HAP-1 (cell line): ENCODE measurements at regions not wholly inside any gene's neighbourhood (a gene's known extent, or its start where the extent isn't known, plus 50 kb on each side); places are given as distances from the start of the nearest gene placed in this dataset.
A peak's percentile ranks its signal among the peaks of the same experiment; 100 is the strongest.

ENCODE experiments used
- DNase-seq, 2 experiments: peaks; one replicate each; pipeline ENCODE4 v3.0.0-alpha.2; 2016 to 2020; ENCODE audit warnings: low spot score in 2 of 2
- H3K27me3 ChIP-seq: fragments of 250-450 bp; sonication (Bioruptor Pico); 2 replicates; pipeline ENCODE4 v1.5.1; 2020; ENCODE audit warnings: low read depth, mild to moderate bottlenecking, moderate library complexity
- H3K36me3 ChIP-seq: fragments of 250-450 bp; sonication (Bioruptor Pico); replicated peaks from 2 replicates; pipeline ENCODE4 v1.5.1; 2020; ENCODE audit warnings: mild to moderate bottlenecking
- H3K4me1 ChIP-seq: fragments of 250-450 bp; sonication (Bioruptor Pico); 2 replicates; pipeline ENCODE4 v1.5.1; 2020; ENCODE audit warnings: mild to moderate bottlenecking
- H3K4me3 ChIP-seq: fragments of 250-450 bp; sonication (Bioruptor Pico); 2 replicates; pipeline ENCODE4 v1.5.1; 2020; ENCODE audit warnings: mild to moderate bottlenecking, moderate library complexity
- H3K9me3 ChIP-seq: fragments of 250-450 bp; sonication (Bioruptor Pico); 2 replicates; pipeline ENCODE4 v1.5.1; 2020; ENCODE audit warnings: mild to moderate bottlenecking, moderate library complexity
- in situ Hi-C: fragments of 300-500 bp; cut with MboI; formaldehyde crosslinking; loops from 3 replicates; pipeline ENCODE4 v1.14.3; 2020; ENCODE audit warnings: low sequenced_read_pairs, inconsistent platforms, mixed read lengths

- no peak for DNase-seq
These were observed 452.1 kb upstream of the KCNMB2 start for GRCh38 chr3:178083906-178084866.

GRCh38 chr3:178084938-178085816 is 451.1 kb upstream of the KCNMB2 start:
- in situ Hi-C loops = no loop called here
- peak in 1 of 2 experiments; percentile 26 for DNase-seq
- Histone ChIP-seq H3K36me3 (no peaks in the 10 kb centered on the region), H3K9me3 (no peaks in the 10 kb centered on the region), H3K4me1 (no peaks in the 10 kb centered on the region), H3K27me3 (no peaks in the 10 kb centered on the region), H3K4me3 (no peak overlapping the region)

More at GRCh38 chr3:178083906-178084866, 452.1 kb upstream of the KCNMB2 start:
- Histone ChIP-seq H3K9me3 (no peaks in the 10 kb centered on the region), H3K36me3 (no peaks in the 10 kb centered on the region), H3K4me1 (no peaks in the 10 kb centered on the region), H3K27me3 (no peaks in the 10 kb centered on the region), H3K4me3 (no peak overlapping the region)
- in situ Hi-C loops = no loop called here

- no peaks in the 10 kb centered on the region for H3K4me1 ChIP-seq
- no peak for DNase-seq
- in situ Hi-C loops = no loop called here
These were observed 450.5 kb upstream of the KCNMB2 start for GRCh38 chr3:178085817-178086123.

GRCh38 chr3:178086144-178086825 is 450.0 kb upstream of the KCNMB2 start:
- Histone ChIP-seq H3K4me1 (no peaks in the 10 kb centered on the region), H3K36me3 (no peaks in the 10 kb centered on the region), H3K4me3 (no peak overlapping the region), H3K27me3 (no peaks in the 10 kb centered on the region), H3K9me3 (no peaks in the 10 kb centered on the region)
- in situ Hi-C loops = no loop called here
- DNase-seq = no peak

More at GRCh38 chr3:178085817-178086123, 450.5 kb upstream of the KCNMB2 start:
- Histone ChIP-seq H3K27me3 (no peaks in the 10 kb centered on the region), H3K9me3 (no peaks in the 10 kb centered on the region), H3K4me3 (no peak overlapping the region), H3K36me3 (no peaks in the 10 kb centered on the region)

GRCh38 chr3:178087376-178087775 is 448.9 kb upstream of the KCNMB2 start:
- Histone ChIP-seq H3K36me3 (no peaks in the 10 kb centered on the region), H3K27me3 (no peaks in the 10 kb centered on the region), H3K4me1 (no peaks in the 10 kb centered on the region), H3K4me3 (no peak overlapping the region), H3K9me3 (no peaks in the 10 kb centered on the region)
- in situ Hi-C loops = no loop called here
- DNase-seq = no peak

- DNase-seq = no peak
- in situ Hi-C loops = no loop called here
- H3K27me3 ChIP-seq = no peaks in the 10 kb centered on the region
- no peak overlapping the region for H3K4me3 ChIP-seq
- H3K36me3 ChIP-seq = no peaks in the 10 kb centered on the region
- no peaks in the 10 kb centered on the region for H3K4me1 ChIP-seq
- H3K9me3 ChIP-seq = no peaks in the 10 kb centered on the region
These were observed 447.3 kb upstream of the KCNMB2 start for GRCh38 chr3:178088963-178089362.

GRCh38 chr3:178090899-178091298 is 445.3 kb upstream of the KCNMB2 start:
- Histone ChIP-seq H3K9me3 (no peaks in the 10 kb centered on the region), H3K4me1 (no peaks in the 10 kb centered on the region), H3K4me3 (no peak overlapping the region), H3K36me3 (no peaks in the 10 kb centered on the region), H3K27me3 (no peaks in the 10 kb centered on the region)
- in situ Hi-C loops = no loop called here
- DNase-seq = no peak

- no peak overlapping the region for H3K4me3 ChIP-seq
- H3K4me1 ChIP-seq = peaks cover 1% of the 10 kb centered on the region; the same call in 1 of the 2 replicates
- no peaks in the 10 kb centered on the region for H3K27me3 ChIP-seq
- no peaks in the 10 kb centered on the region for H3K36me3 ChIP-seq
- in situ Hi-C loops = no loop called here
- no peaks in the 10 kb centered on the region for H3K9me3 ChIP-seq
- DNase-seq = no peak
These were observed 440.7 kb upstream of the KCNMB2 start for GRCh38 chr3:178095522-178095921.

GRCh38 chr3:178096955-178097354 is 439.3 kb upstream of the KCNMB2 start:
- in situ Hi-C loops = no loop called here
- Histone ChIP-seq H3K4me3 (no peak overlapping the region), H3K4me1 (peaks cover 3% of the 10 kb centered on the region; the same call in 1 of the 2 replicates), H3K27me3 (no peaks in the 10 kb centered on the region), H3K36me3 (no peaks in the 10 kb centered on the region), H3K9me3 (no peaks in the 10 kb centered on the region)
- DNase-seq = no peak

- Histone ChIP-seq H3K27me3 (no peaks in the 10 kb centered on the region), H3K4me3 (no peak overlapping the region), H3K36me3 (no peaks in the 10 kb centered on the region), H3K9me3 (no peaks in the 10 kb centered on the region), H3K4me1 (peaks cover 3% of the 10 kb centered on the region; the same call in 1 of the 2 replicates)
- in situ Hi-C loops = no loop called here
- DNase-seq = no peak
These were observed 438.7 kb upstream of the KCNMB2 start for GRCh38 chr3:178097576-178097975.

GRCh38 chr3:178099274-178099673 is 437.0 kb upstream of the KCNMB2 start:
- peaks cover 3% of the 10 kb centered on the region; the same call in 1 of the 2 replicates for H3K4me1 ChIP-seq
- H3K9me3 ChIP-seq = no peaks in the 10 kb centered on the region
- H3K4me3 ChIP-seq = no peak overlapping the region
- no peaks in the 10 kb centered on the region for H3K27me3 ChIP-seq
- no peak for DNase-seq
- no peaks in the 10 kb centered on the region for H3K36me3 ChIP-seq
- in situ Hi-C loops = no loop called here

- H3K4me1 ChIP-seq = peaks cover 3% of the 10 kb centered on the region; the same call in 1 of the 2 replicates
- DNase-seq = no peak
- H3K9me3 ChIP-seq = no peaks in the 10 kb centered on the region
- no peaks in the 10 kb centered on the region for H3K36me3 ChIP-seq
- in situ Hi-C loops = no loop called here
- no peak overlapping the region for H3K4me3 ChIP-seq
- no peaks in the 10 kb centered on the region for H3K27me3 ChIP-seq
These were observed 436.4 kb upstream of the KCNMB2 start for GRCh38 chr3:178099862-178100261.

- in situ Hi-C loops = no loop called here
- Histone ChIP-seq H3K9me3 (no peaks in the 10 kb centered on the region), H3K4me1 (peaks cover 3% of the 10 kb centered on the region; the same call in 1 of the 2 replicates), H3K27me3 (no peaks in the 10 kb centered on the region), H3K4me3 (no peak overlapping the region), H3K36me3 (no peaks in the 10 kb centered on the region)
- peak in 1 of 2 experiments; percentile 9 for DNase-seq
These were observed 435.3 kb upstream of the KCNMB2 start for GRCh38 chr3:178100908-178101307.
